Activated T-cell treated with anti-CD3 and anti-CD28 coated beads, Interleukin-2, amount 50 U/mL, for 4 hours (primary cell): ENCODE measurements at regions not wholly inside any gene's neighbourhood (a gene's known extent, or its start where the extent isn't known, plus 50 kb on each side); places are given as distances from the start of the nearest gene placed in this dataset.

Experiments used
- ATAC-seq, 2 donors: fragments of 200-7000 bp; cut with Tn5 transposase; one replicate each; pipeline ENCODE4 v1.10.0; 2021
- DNase-seq: peaks from one replicate; pipeline ENCODE4 v3.0.0-alpha.2; 2020
- H3K27me3 Mint-ChIP-seq: one replicate; pipeline ENCODE4 v1.8.0; 2021; ENCODE audit warnings: low read depth, mixed read lengths
- H3K36me3 Mint-ChIP-seq: one replicate; pipeline ENCODE4 v1.8.0; 2022; ENCODE audit warnings: mixed read lengths; ENCODE audit not compliant: insufficient read depth
- H3K4me1 Mint-ChIP-seq: one replicate; pipeline ENCODE4 v1.8.0; 2021; ENCODE audit warnings: low read depth, mixed read lengths
- H3K4me3 Mint-ChIP-seq: one replicate; pipeline ENCODE4 v1.8.0; 2021; ENCODE audit warnings: mild to moderate bottlenecking, moderate library complexity, mixed read lengths
- H3K9me3 Mint-ChIP-seq: one replicate; pipeline ENCODE4 v1.8.0; 2021; ENCODE audit warnings: mixed read lengths

- Mint-ChIP-seq H3K4me3 (no peak overlapping the region), H3K9me3 (peaks cover 26% of the 10 kb centered on the region), H3K36me3 (no peaks in the 10 kb centered on the region), H3K4me1 (no peaks in the 10 kb centered on the region), H3K27me3 (no peaks in the 10 kb centered on the region)
- no peak for DNase-seq
- ATAC-seq: no peak
Observed at GRCh38 chr18:40407909-40408308, 1547.1 kb upstream of the PIK3C3 start.

- no peaks in the 10 kb centered on the region for H3K36me3 Mint-ChIP-seq
- ATAC-seq (no peak), DNase-seq (no peak)
- no peaks in the 10 kb centered on the region for H3K27me3 Mint-ChIP-seq
- H3K4me3 Mint-ChIP-seq: no peak overlapping the region
- H3K4me1 Mint-ChIP-seq: no peaks in the 10 kb centered on the region
- peaks cover 22% of the 10 kb centered on the region for H3K9me3 Mint-ChIP-seq
Observed at GRCh38 chr18:40404284-40404683, 1550.8 kb upstream of the PIK3C3 start.

- no peak for DNase-seq
- H3K36me3 Mint-ChIP-seq: no peaks in the 10 kb centered on the region
- no peaks in the 10 kb centered on the region for H3K4me1 Mint-ChIP-seq
- no peaks in the 10 kb centered on the region for H3K27me3 Mint-ChIP-seq
- H3K9me3 Mint-ChIP-seq: peaks cover 20% of the 10 kb centered on the region
- H3K4me3 Mint-ChIP-seq: no peak overlapping the region
- ATAC-seq: no peak
Observed at GRCh38 chr18:40402052-40402451, 1553.0 kb upstream of the PIK3C3 start.

GRCh38 chr18:40388121-40388520 lies 1566.9 kb upstream of the PIK3C3 start:
- ATAC-seq (no peak), DNase-seq (no peak)
- Mint-ChIP-seq H3K4me1 (no peaks in the 10 kb centered on the region), H3K27me3 (no peaks in the 10 kb centered on the region), H3K36me3 (no peaks in the 10 kb centered on the region), H3K4me3 (no peak overlapping the region), H3K9me3 (peaks cover 15% of the 10 kb centered on the region)

GRCh38 chr18:40387130-40387787 lies 1567.8 kb upstream of the PIK3C3 start:
- ATAC-seq: no peak

GRCh38 chr18:40382197-40382596 lies 1572.8 kb upstream of the PIK3C3 start:
- H3K4me1 Mint-ChIP-seq: no peaks in the 10 kb centered on the region
- H3K27me3 Mint-ChIP-seq: no peaks in the 10 kb centered on the region
- peaks cover 8% of the 10 kb centered on the region for H3K9me3 Mint-ChIP-seq
- H3K36me3 Mint-ChIP-seq: no peaks in the 10 kb centered on the region
- no peak overlapping the region for H3K4me3 Mint-ChIP-seq
- ATAC-seq (no peak), DNase-seq (no peak)

More at GRCh38 chr18:40387130-40387787, 1567.8 kb upstream of the PIK3C3 start:
- Mint-ChIP-seq H3K9me3 (peaks cover 15% of the 10 kb centered on the region), H3K4me1 (no peaks in the 10 kb centered on the region), H3K4me3 (no peak overlapping the region), H3K36me3 (no peaks in the 10 kb centered on the region), H3K27me3 (no peaks in the 10 kb centered on the region)
- DNase-seq: no peak

GRCh38 chr18:40380686-40381439 lies 1574.2 kb upstream of the PIK3C3 start:
- Mint-ChIP-seq H3K4me1 (no peaks in the 10 kb centered on the region), H3K36me3 (no peaks in the 10 kb centered on the region), H3K4me3 (no peak overlapping the region), H3K9me3 (peaks cover 8% of the 10 kb centered on the region), H3K27me3 (no peaks in the 10 kb centered on the region)
- ATAC-seq: no peak
- DNase-seq: no peak

GRCh38 chr18:40375837-40376236 lies 1579.2 kb upstream of the PIK3C3 start:
- no peak for DNase-seq
- Mint-ChIP-seq H3K4me1 (no peaks in the 10 kb centered on the region), H3K27me3 (no peaks in the 10 kb centered on the region), H3K9me3 (peaks cover 17% of the 10 kb centered on the region), H3K36me3 (no peaks in the 10 kb centered on the region), H3K4me3 (no peak overlapping the region)
- ATAC-seq: no peak

GRCh38 chr18:40371673-40372072 lies 1583.4 kb upstream of the PIK3C3 start:
- H3K36me3 Mint-ChIP-seq: no peaks in the 10 kb centered on the region
- no peak overlapping the region for H3K4me3 Mint-ChIP-seq
- peaks cover 26% of the 10 kb centered on the region for H3K9me3 Mint-ChIP-seq
- DNase-seq (no peak), ATAC-seq (no peak)
- no peaks in the 10 kb centered on the region for H3K4me1 Mint-ChIP-seq
- H3K27me3 Mint-ChIP-seq: no peaks in the 10 kb centered on the region

- no peak overlapping the region for H3K4me3 Mint-ChIP-seq
- H3K4me1 Mint-ChIP-seq: no peaks in the 10 kb centered on the region
- no peak for ATAC-seq
Observed at GRCh38 chr18:40367576-40367975, 1587.5 kb upstream of the PIK3C3 start.

GRCh38 chr18:40366521-40366920 lies 1588.5 kb upstream of the PIK3C3 start:
- Mint-ChIP-seq H3K27me3 (no peaks in the 10 kb centered on the region), H3K4me3 (no peak overlapping the region), H3K36me3 (no peaks in the 10 kb centered on the region), H3K9me3 (peaks cover 11% of the 10 kb centered on the region), H3K4me1 (no peaks in the 10 kb centered on the region)
- DNase-seq: no peak
- ATAC-seq: no peak

More at GRCh38 chr18:40367576-40367975, 1587.5 kb upstream of the PIK3C3 start:
- Mint-ChIP-seq H3K27me3 (no peaks in the 10 kb centered on the region), H3K36me3 (no peaks in the 10 kb centered on the region), H3K9me3 (peaks cover 21% of the 10 kb centered on the region)
- DNase-seq: no peak

- no peak for DNase-seq
- Mint-ChIP-seq H3K36me3 (no peaks in the 10 kb centered on the region), H3K4me1 (no peaks in the 10 kb centered on the region), H3K27me3 (no peaks in the 10 kb centered on the region), H3K9me3 (peaks cover 9% of the 10 kb centered on the region), H3K4me3 (no peak overlapping the region)
- no peak for ATAC-seq
Observed at GRCh38 chr18:40365526-40365925, 1589.5 kb upstream of the PIK3C3 start.

GRCh38 chr18:40360558-40360957 lies 1594.5 kb upstream of the PIK3C3 start:
- ATAC-seq: no peak
- H3K27me3 Mint-ChIP-seq: no peaks in the 10 kb centered on the region
- H3K4me1 Mint-ChIP-seq: no peaks in the 10 kb centered on the region
- H3K36me3 Mint-ChIP-seq: no peaks in the 10 kb centered on the region
- DNase-seq: no peak
- no peak overlapping the region for H3K4me3 Mint-ChIP-seq
- no peaks in the 10 kb centered on the region for H3K9me3 Mint-ChIP-seq

GRCh38 chr18:40357536-40357935 lies 1597.5 kb upstream of the PIK3C3 start:
- ATAC-seq (no peak), DNase-seq (no peak)
- no peak overlapping the region for H3K4me3 Mint-ChIP-seq

GRCh38 chr18:40356168-40356567 lies 1598.9 kb upstream of the PIK3C3 start:
- H3K36me3 Mint-ChIP-seq: no peaks in the 10 kb centered on the region
- H3K9me3 Mint-ChIP-seq: peaks cover 3% of the 10 kb centered on the region
- no peaks in the 10 kb centered on the region for H3K27me3 Mint-ChIP-seq
- ATAC-seq (no peak), DNase-seq (no peak)
- no peaks in the 10 kb centered on the region for H3K4me1 Mint-ChIP-seq
- no peak overlapping the region for H3K4me3 Mint-ChIP-seq

More at GRCh38 chr18:40357536-40357935, 1597.5 kb upstream of the PIK3C3 start:
- H3K36me3 Mint-ChIP-seq: no peaks in the 10 kb centered on the region
- H3K27me3 Mint-ChIP-seq: no peaks in the 10 kb centered on the region
- peaks cover 3% of the 10 kb centered on the region for H3K9me3 Mint-ChIP-seq
- no peaks in the 10 kb centered on the region for H3K4me1 Mint-ChIP-seq
